ENCODE measurements at regions not wholly inside any gene's neighbourhood (a gene's known extent, or its start where the extent isn't known, plus 50 kb on each side); places are given as distances from the start of the nearest gene placed in this dataset.

GRCh38 chr18:27501671-27502070 lies 316.6 kb upstream of the CHST9 start:
- H3K9me3 ChIP-seq (replicated peaks; ENCODE audit: control insufficient read depth, insufficient read depth, low read length), result no peaks in the 10 kb centered on the region
- H3K4me3 ChIP-seq (replicated peaks in 1 of 3; ENCODE audit: insufficient read depth in 1 of 3, low read depth in 1 of 3, low read length in 3 of 3), result no peak overlapping the region
- intact Hi-C loops (cut with micrococcal nuclease), result no loop called here
- H3K4me1 ChIP-seq (ENCODE audit: control insufficient read depth, extremely low read depth, insufficient read depth, low read length), result no peaks in the 10 kb centered on the region
- no peak overlapping the region for H3K27ac ChIP-seq (ENCODE audit: insufficient read depth, low read depth, low read length)
- H3K9ac ChIP-seq (replicated peaks; ENCODE audit: extremely low read depth, insufficient read depth, low read length), result no peak overlapping the region
- H3K79me2 ChIP-seq (ENCODE audit: control insufficient read depth, insufficient read depth, low read length), result no peaks in the 10 kb centered on the region
- no peaks in the 10 kb centered on the region for H3K36me3 ChIP-seq (ENCODE audit: control insufficient read depth in 2 of 2, extremely low read depth in 1 of 2, insufficient read depth in 2 of 2, low read length in 2 of 2)
- FAIRE-seq, result no peak
- no TSS peak for BruUV-seq (replicated peaks)
- no peak for TF ChIP-seq FOS (IDR thresholded peaks at IDR 0.05; ENCODE audit: borderline replicate concordance, insufficient read depth, low read length)
- no peak for TF ChIP-seq MYC (IDR thresholded peaks at IDR 0.05; ENCODE audit: low read depth, low read length)
- no peak for TF ChIP-seq GATA2 (IDR thresholded peaks at IDR 0.05; ENCODE audit: insufficient read depth, insufficient read length, low read depth, low read length)
- TF ChIP-seq EZH2 (IDR thresholded peaks at IDR 0.05; ENCODE audit: borderline replicate concordance, low read depth, low read length, severe bottlenecking), result no peak
- no peak for TF ChIP-seq POLR2AphosphoS5 (IDR thresholded peaks at IDR 0.05; ENCODE audit: insufficient read depth, low read depth, low read length)
- TF ChIP-seq POLR2A (IDR thresholded peaks at IDR 0.05; ENCODE audit: low read depth, low read length), result no peak
- no peak for TF ChIP-seq JUN (IDR thresholded peaks at IDR 0.05; ENCODE audit: borderline replicate concordance, insufficient read depth, insufficient read length, low read depth)
- TF ChIP-seq MAX (IDR thresholded peaks at IDR 0.05; ENCODE audit: insufficient read depth, insufficient read length), result no peak
- TF ChIP-seq CTCF (IDR thresholded peaks at IDR 0.05; ENCODE audit: extremely low read depth in 1 of 2, insufficient read depth in 1 of 2, low read depth in 1 of 2, low read length in 2 of 2), result no peak
- H3K27me3 ChIP-seq (ENCODE audit: control insufficient read depth in 2 of 2, insufficient read depth in 2 of 2, low read length in 2 of 2), result no peaks in the 10 kb centered on the region
- dilution Hi-C loops (cut with MboI; ENCODE audit: extremely low pct_ligation_motif_present, low sequenced_read_pairs), result no loop called here
- no peak overlapping the region for H2AFZ ChIP-seq (ENCODE audit: low read depth, low read length)
- ChIA-PET POLR2A (no interaction called here), CTCF (no interaction called here)
- H3K4me2 ChIP-seq (ENCODE audit: insufficient read depth, low read length), result no peak overlapping the region
- no peaks in the 10 kb centered on the region for H4K20me1 ChIP-seq (replicated peaks; ENCODE audit: control insufficient read depth, extremely low read depth, insufficient read depth, low read length)
- H3K9me1 ChIP-seq (replicated peaks; ENCODE audit: control insufficient read depth, extremely low read depth, insufficient read depth, low read length), result no peaks in the 10 kb centered on the region
- no peak for DNase-seq (ENCODE audit: low read depth, low spot score)
